Vagina (tissue), 2 donors: ENCODE measurements at regions not wholly inside any gene's neighbourhood (a gene's known extent, or its start where the extent isn't known, plus 50 kb on each side); places are given as distances from the start of the nearest gene placed in this dataset.
A peak's percentile ranks its signal among the peaks of the same experiment; 100 is the strongest.

Experiments used
- DNase-seq, 2 donors: peaks; one replicate each; pipeline ENCODE4 v3.0.0-alpha.2; 2017; ENCODE audit errors: extremely low spot score in 2 of 2
- H3K27ac ChIP-seq: fragments of 200-600 bp; sonication (generic); one replicate; pipeline ENCODE4 v1.5.1; 2019
- H3K27me3 ChIP-seq: fragments of 200-600 bp; sonication (generic); one replicate; pipeline ENCODE4 v1.5.1; 2019
- H3K36me3 ChIP-seq, 2 donors: fragments of 200-600 bp; sonication (generic); one replicate each; pipeline ENCODE4 v1.5.1; 2017 to 2019
- H3K4me1 ChIP-seq: fragments of 200-600 bp; sonication (generic); one replicate; pipeline ENCODE4 v1.5.1; 2019
- H3K4me3 ChIP-seq, 2 donors: fragments of 200-600 bp; sonication (generic); 1 replicate in 1 of 2; 2 replicates in 1 of 2; pipeline ENCODE4 v1.5.1; 2016 to 2019
- H3K9me3 ChIP-seq: fragments of 200-600 bp; sonication (generic); one replicate; pipeline ENCODE4 v1.5.1; 2019
- POLR2A ChIP-seq, 2 donors: fragments of 450-650 bp; IDR thresholded peaks; one replicate each; pipeline ENCODE4 v1.6.1; 2017; ENCODE audit warnings: antibody characterized with exemption in 2 of 2, mild to moderate bottlenecking in 2 of 2, moderate library complexity in 2 of 2
- POLR2AphosphoS5 ChIP-seq, 2 donors: sonication (generic); formaldehyde crosslinking; IDR thresholded peaks; one replicate each; pipeline ENCODE4 v1.9.0; 2017; ENCODE audit warnings: antibody characterized with exemption in 2 of 2, mild to moderate bottlenecking in 2 of 2, low read depth in 1 of 2; ENCODE audit not compliant: insufficient read depth in 1 of 2
- intact Hi-C: fragments of 100-400 bp; cut with DNase I; formaldehyde crosslinking; loops from one replicate; pipeline ENCODE4 v1.15.1; 2023
- TF ChIP-seq, protein P1 (sequence below), 3 experiments: fragments of 450-650 bp in 2 of 3; fragments of 200-600 bp in 1 of 3; sonication (generic) in 1 of 3; IDR thresholded peaks; one replicate each; pipeline ENCODE4 v1.5.1; 2017 to 2019; ENCODE audit warnings: antibody characterized with exemption in 3 of 3, mild to moderate bottlenecking in 2 of 3, moderate library complexity in 2 of 3

DNA sequence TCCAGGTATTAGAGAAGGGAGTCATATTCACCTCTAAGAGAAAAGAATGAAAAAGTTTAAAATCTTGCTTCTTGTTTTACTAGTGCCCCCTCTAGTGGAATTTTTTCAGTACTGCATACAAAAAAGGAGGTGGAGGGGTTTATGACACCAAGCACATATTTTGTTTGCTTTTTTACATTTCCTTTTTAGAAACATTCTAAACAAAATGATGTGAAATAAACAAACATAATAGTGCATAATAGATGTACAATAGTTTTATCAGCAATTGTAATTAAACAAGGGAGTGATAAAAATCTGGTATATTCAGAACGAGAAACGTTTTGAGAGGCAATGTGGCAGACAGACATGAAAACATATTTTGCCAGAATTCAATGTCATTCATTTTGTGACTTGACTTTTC, 111.0 kb upstream of the TFAP2D start:
- TF ChIP-seq POLR2AphosphoS5 (IDR thresholded peaks at IDR 0.05; ENCODE audit: insufficient read depth in 1 of 2, low read depth in 1 of 2) = no peak
- TF ChIP-seq POLR2A (IDR thresholded peaks at IDR 0.05) = no peak
- TF ChIP-seq, protein P1, sequence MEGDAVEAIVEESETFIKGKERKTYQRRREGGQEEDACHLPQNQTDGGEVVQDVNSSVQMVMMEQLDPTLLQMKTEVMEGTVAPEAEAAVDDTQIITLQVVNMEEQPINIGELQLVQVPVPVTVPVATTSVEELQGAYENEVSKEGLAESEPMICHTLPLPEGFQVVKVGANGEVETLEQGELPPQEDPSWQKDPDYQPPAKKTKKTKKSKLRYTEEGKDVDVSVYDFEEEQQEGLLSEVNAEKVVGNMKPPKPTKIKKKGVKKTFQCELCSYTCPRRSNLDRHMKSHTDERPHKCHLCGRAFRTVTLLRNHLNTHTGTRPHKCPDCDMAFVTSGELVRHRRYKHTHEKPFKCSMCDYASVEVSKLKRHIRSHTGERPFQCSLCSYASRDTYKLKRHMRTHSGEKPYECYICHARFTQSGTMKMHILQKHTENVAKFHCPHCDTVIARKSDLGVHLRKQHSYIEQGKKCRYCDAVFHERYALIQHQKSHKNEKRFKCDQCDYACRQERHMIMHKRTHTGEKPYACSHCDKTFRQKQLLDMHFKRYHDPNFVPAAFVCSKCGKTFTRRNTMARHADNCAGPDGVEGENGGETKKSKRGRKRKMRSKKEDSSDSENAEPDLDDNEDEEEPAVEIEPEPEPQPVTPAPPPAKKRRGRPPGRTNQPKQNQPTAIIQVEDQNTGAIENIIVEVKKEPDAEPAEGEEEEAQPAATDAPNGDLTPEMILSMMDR (IDR thresholded peaks at IDR 0.05) = peak in 2 of 3 experiments; percentile 18 to 57
- H3K4me3 ChIP-seq = no peak overlapping the region
- DNase-seq = no peak
- no peaks in the 10 kb centered on the region for H3K4me1 ChIP-seq
- H3K36me3 ChIP-seq = no peaks in the 10 kb centered on the region
- intact Hi-C loops = no loop called here
- no peaks in the 10 kb centered on the region for H3K27me3 ChIP-seq
- no peaks in the 10 kb centered on the region for H3K9me3 ChIP-seq
- H3K27ac ChIP-seq = no peak overlapping the region

DNA sequence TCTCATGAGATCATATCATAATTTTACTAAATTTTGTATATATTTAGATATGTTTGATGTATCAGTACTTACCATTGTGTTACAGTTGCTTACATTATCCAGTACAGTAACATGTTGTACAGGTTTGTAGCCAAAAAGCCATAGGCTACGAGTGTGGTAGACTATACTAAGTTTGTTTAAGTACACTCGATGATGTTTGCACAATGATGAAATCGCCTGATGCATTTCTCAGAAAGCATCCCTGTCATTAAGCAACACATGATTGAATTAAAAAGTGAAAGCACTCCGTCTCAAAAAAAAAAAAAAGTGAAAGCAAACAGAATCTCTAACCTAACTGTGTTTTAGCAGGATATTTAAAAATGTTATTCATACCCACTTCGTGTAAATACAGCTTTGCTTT, 104.9 kb upstream of the TFAP2D start:
- H3K27ac ChIP-seq = no peak overlapping the region
- no peak overlapping the region for H3K4me3 ChIP-seq
- no peaks in the 10 kb centered on the region for H3K4me1 ChIP-seq
- TF ChIP-seq POLR2AphosphoS5 (IDR thresholded peaks at IDR 0.05; ENCODE audit: insufficient read depth in 1 of 2, low read depth in 1 of 2) (no peak), POLR2A (IDR thresholded peaks at IDR 0.05) (no peak)
- TF ChIP-seq, protein P1 (IDR thresholded peaks at IDR 0.05) = no peak
- no peaks in the 10 kb centered on the region for H3K9me3 ChIP-seq
- H3K36me3 ChIP-seq = no peaks in the 10 kb centered on the region
- H3K27me3 ChIP-seq = no peaks in the 10 kb centered on the region
- no peak for DNase-seq
- intact Hi-C loops = no loop called here

DNA sequence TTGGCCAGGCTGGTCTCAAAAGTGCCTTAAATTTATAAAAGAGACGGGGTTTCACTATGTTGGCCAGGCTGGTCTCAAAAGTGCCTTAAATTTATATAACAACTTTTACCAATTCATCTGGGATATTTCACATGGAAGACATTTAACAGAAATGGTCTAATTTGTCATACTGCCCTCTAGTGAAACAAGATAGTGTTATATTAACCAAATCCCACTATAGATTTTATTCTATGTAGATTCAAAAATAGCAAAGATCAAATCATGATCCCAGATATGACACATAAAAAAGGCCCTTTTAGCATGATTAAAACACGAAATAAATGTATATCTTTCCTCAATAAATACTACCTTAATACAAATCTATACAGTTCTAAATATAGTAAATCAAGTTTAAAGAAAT, 102.8 kb upstream of the TFAP2D start:
- H3K27me3 ChIP-seq = no peaks in the 10 kb centered on the region
- no peaks in the 10 kb centered on the region for H3K36me3 ChIP-seq
- no peak overlapping the region for H3K4me3 ChIP-seq
- TF ChIP-seq POLR2AphosphoS5 (IDR thresholded peaks at IDR 0.05; ENCODE audit: insufficient read depth in 1 of 2, low read depth in 1 of 2) = no peak
- TF ChIP-seq, protein P1 (IDR thresholded peaks at IDR 0.05) = no peak
- TF ChIP-seq POLR2A (IDR thresholded peaks at IDR 0.05) = no peak
- no peaks in the 10 kb centered on the region for H3K9me3 ChIP-seq
- no peak overlapping the region for H3K27ac ChIP-seq
- no peaks in the 10 kb centered on the region for H3K4me1 ChIP-seq
- intact Hi-C loops = no loop called here
- DNase-seq = no peak

DNA sequence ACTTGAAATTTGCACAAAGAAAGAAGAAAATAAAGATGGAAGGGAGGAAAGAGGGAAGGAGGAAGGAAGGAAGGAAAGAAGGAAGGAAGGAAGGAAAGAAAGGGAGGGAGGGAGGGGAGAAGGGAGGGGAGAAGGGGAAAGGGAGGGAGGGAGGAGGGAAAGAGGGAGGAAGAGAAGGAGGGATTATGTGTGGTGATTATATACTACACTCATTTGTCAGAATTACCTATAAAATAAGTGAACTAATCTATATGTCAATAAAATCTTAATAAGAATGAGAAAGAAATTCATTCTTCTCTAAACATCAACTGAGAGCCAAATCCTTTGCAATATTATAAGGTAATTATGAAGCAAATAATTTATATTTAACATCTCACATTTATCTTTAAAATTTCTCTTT, 77.9 kb upstream of the TFAP2D start:
- Histone ChIP-seq H3K4me3 (no peak overlapping the region), H3K27ac (no peak overlapping the region), H3K27me3 (no peaks in the 10 kb centered on the region), H3K4me1 (no peaks in the 10 kb centered on the region), H3K36me3 (no peaks in the 10 kb centered on the region), H3K9me3 (no peaks in the 10 kb centered on the region)
- DNase-seq = no peak
- intact Hi-C loops = no loop called here
- TF ChIP-seq POLR2A (IDR thresholded peaks at IDR 0.05) (no peak), POLR2AphosphoS5 (IDR thresholded peaks at IDR 0.05; ENCODE audit: insufficient read depth in 1 of 2, low read depth in 1 of 2) (no peak)
- TF ChIP-seq, protein P1 (IDR thresholded peaks at IDR 0.05) = no peak

DNA sequence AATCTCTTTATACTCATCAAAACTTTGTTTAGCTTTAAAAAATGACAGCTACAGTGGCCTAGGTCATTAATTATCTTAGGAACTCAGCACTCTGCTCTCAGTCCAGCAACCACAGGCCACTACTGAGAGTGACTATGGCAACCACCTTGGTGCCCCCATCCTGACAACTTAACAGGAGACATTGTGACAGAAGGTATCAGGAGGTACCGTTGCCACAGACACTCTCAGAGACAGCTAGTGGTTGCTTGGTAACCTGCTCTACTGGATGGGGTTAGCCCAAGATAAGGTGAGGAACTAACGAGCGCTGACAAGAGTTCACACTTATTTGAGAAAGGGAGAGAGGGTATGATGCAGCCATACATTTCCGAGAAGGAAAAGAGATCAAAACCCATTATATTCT, 76.1 kb upstream of the TFAP2D start:
- no peaks in the 10 kb centered on the region for H3K4me1 ChIP-seq
- DNase-seq = no peak
- H3K36me3 ChIP-seq = no peaks in the 10 kb centered on the region
- TF ChIP-seq, protein P1 (IDR thresholded peaks at IDR 0.05) = no peak
- no peak for TF ChIP-seq POLR2AphosphoS5 (IDR thresholded peaks at IDR 0.05; ENCODE audit: insufficient read depth in 1 of 2, low read depth in 1 of 2)
- no peak for TF ChIP-seq POLR2A (IDR thresholded peaks at IDR 0.05)
- intact Hi-C loops = no loop called here
- H3K4me3 ChIP-seq = no peak overlapping the region
- H3K27me3 ChIP-seq = no peaks in the 10 kb centered on the region
- no peak overlapping the region for H3K27ac ChIP-seq
- no peaks in the 10 kb centered on the region for H3K9me3 ChIP-seq
